Ramos (cell line): ENCODE measurements at regions not wholly inside any gene's neighbourhood (a gene's known extent, or its start where the extent isn't known, plus 50 kb on each side); places are given as distances from the start of the nearest gene placed in this dataset.

ENCODE experiments used
- in situ Hi-C: fragments of 300-500 bp; cut with MboI; formaldehyde crosslinking; loops from one replicate; pipeline ENCODE4 v1.14.3; 2022; ENCODE audit warnings: low sequenced_read_pairs; ENCODE audit not compliant: unreplicated experiment

- in situ Hi-C loops = no loop called here
Measured at GRCh38 chr10:94268652-94269051, 94.1 kb downstream of the NOC3L start.

- in situ Hi-C loops = loop anchor here (10.0 kb wide), 1 partner anchor 181 kb away; no protein-coding TSS in a partner anchor
Measured at GRCh38 chr10:94274142-94274787, 88.5 kb downstream of the NOC3L start.

- in situ Hi-C loops = loop anchor here (10.0 kb wide), 1 partner anchor 179 kb away; no protein-coding TSS in a partner anchor
Measured at GRCh38 chr10:94276140-94276539, 86.6 kb downstream of the NOC3L start.

GRCh38 chr10:94277450-94277849 is 85.3 kb downstream of the NOC3L start:
- in situ Hi-C loops = loop anchor here (10.0 kb wide), 1 partner anchor 177 kb away; no protein-coding TSS in a partner anchor

- in situ Hi-C loops = loop anchor here (10.0 kb wide), 1 partner anchor 175 kb away; no protein-coding TSS in a partner anchor
Measured at GRCh38 chr10:94279835-94280709, 82.7 kb downstream of the NOC3L start.

- in situ Hi-C loops = no loop called here
Measured at GRCh38 chr10:94281654-94282053, 81.1 kb downstream of the NOC3L start.

GRCh38 chr10:94282369-94282768 is 80.4 kb downstream of the NOC3L start:
- in situ Hi-C loops = no loop called here
